HL-60 (cell line): ENCODE measurements at regions not wholly inside any gene's neighbourhood (a gene's known extent, or its start where the extent isn't known, plus 50 kb on each side); places are given as distances from the start of the nearest gene placed in this dataset.

Experiments used
- DNase-seq, 2 experiments: peaks; one replicate each; pipeline ENCODE4 v3.0.0-alpha.2; 2010 to 2020; ENCODE audit warnings: low read depth in 1 of 2, low spot score in 1 of 2
- H3K27ac ChIP-seq: fragments of 250-450 bp; sonication (Bioruptor Pico); replicated peaks from 2 replicates; pipeline ENCODE4 v1.5.1; 2020; ENCODE audit warnings: mild to moderate bottlenecking, moderate library complexity
- H3K27me3 ChIP-seq: fragments of 250-450 bp; sonication (Bioruptor Pico); 2 replicates; pipeline ENCODE4 v1.5.1; 2021; ENCODE audit warnings: mild to moderate bottlenecking, moderate library complexity; ENCODE audit not compliant: insufficient read depth, poor library complexity, severe bottlenecking
- H3K4me3 ChIP-seq: replicated peaks from 2 replicates; pipeline ENCODE4 v1.5.1; 2011; ENCODE audit warnings: mild to moderate bottlenecking, control low read depth, low read length; ENCODE audit not compliant: insufficient read depth
- CTCF ChIP-seq: IDR thresholded peaks from one replicate; pipeline ENCODE4 v1.5.1; 2011; ENCODE audit warnings: low read length, control low read depth, inconsistent platforms; ENCODE audit not compliant: insufficient read depth
- GABPA ChIP-seq: IDR thresholded peaks from 2 replicates; pipeline ENCODE4 v1.6.1; 2012; ENCODE audit warnings: low read depth
- POLR2AphosphoS5 ChIP-seq: IDR thresholded peaks from 2 replicates; pipeline ENCODE4 v1.6.1; 2012; ENCODE audit warnings: low read depth
- REST ChIP-seq: IDR thresholded peaks from 2 replicates; pipeline ENCODE4 v1.6.1; 2012; ENCODE audit warnings: low read depth; ENCODE audit not compliant: insufficient replicate concordance
- SPI1 ChIP-seq: IDR thresholded peaks from 2 replicates; pipeline ENCODE4 v1.6.1; 2012; ENCODE audit warnings: low read depth, mild to moderate bottlenecking, borderline replicate concordance

GRCh38 chr16:75804368-75804767 lies 78.1 kb upstream of the CPHXL start:
- no peaks in the 10 kb centered on the region for H3K27me3 ChIP-seq
- H3K27ac ChIP-seq = no peak overlapping the region
- no peak for TF ChIP-seq GABPA
- no peak for TF ChIP-seq SPI1
- no peak for TF ChIP-seq REST
- no peak for TF ChIP-seq CTCF
- no peak for TF ChIP-seq POLR2AphosphoS5
- H3K4me3 ChIP-seq = no peak overlapping the region
- DNase-seq = no peak

GRCh38 chr16:75805946-75806345 lies 79.7 kb upstream of the CPHXL start:
- no peak overlapping the region for H3K27ac ChIP-seq
- no peak for TF ChIP-seq GABPA
- TF ChIP-seq SPI1 = no peak
- no peak for TF ChIP-seq CTCF
- no peak for TF ChIP-seq REST
- TF ChIP-seq POLR2AphosphoS5 = no peak
- no peak overlapping the region for H3K4me3 ChIP-seq
- H3K27me3 ChIP-seq = no peaks in the 10 kb centered on the region
- no peak for DNase-seq

- no peak overlapping the region for H3K4me3 ChIP-seq
- no peaks in the 10 kb centered on the region for H3K27me3 ChIP-seq
- H3K27ac ChIP-seq = no peak overlapping the region
- TF ChIP-seq SPI1 (no peak), REST (no peak), GABPA (no peak), CTCF (no peak), POLR2AphosphoS5 (no peak)
- DNase-seq = no peak
These were observed 80.2 kb upstream of the CPHXL start for GRCh38 chr16:75806487-75806886.
